NCI-H1417 treated with DMSO at 0.1 percent for 48 hours (cell line): ENCODE measurements at regions not wholly inside any gene's neighbourhood (a gene's known extent, or its start where the extent isn't known, plus 50 kb on each side); places are given as distances from the start of the nearest gene placed in this dataset.

Experiments used
- DNase-seq: peaks from one replicate; lab custom pipeline; 2025; lab: John Stamatoyannopoulos, UW

DNA sequence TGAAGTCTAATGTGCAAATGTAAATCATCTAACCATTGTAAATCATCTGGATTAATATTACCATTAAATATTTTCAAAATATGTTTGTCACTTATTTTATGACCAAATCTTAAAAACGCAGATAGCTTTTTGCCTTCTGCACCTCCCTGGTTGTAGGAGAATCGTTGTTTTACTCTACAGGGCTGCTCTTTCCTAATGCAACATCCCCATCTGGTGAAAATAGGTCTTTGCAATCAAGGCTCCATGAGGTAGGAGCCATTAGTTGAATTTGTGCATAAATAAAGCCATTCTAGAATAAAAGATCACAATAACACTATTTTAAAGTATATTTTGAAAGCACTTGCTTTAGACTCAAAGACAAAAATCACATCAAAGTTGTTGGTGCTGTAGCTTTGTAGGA lies 535.6 kb upstream of the AGTR1 start:
- DNase-seq, result no peak

- DNase-seq, result no peak
These were observed 529.4 kb upstream of the AGTR1 start for GRCh38 chr3:148168347-148168746.

- no peak for DNase-seq
These were observed 523.9 kb upstream of the AGTR1 start for GRCh38 chr3:148173851-148174250.

DNA sequence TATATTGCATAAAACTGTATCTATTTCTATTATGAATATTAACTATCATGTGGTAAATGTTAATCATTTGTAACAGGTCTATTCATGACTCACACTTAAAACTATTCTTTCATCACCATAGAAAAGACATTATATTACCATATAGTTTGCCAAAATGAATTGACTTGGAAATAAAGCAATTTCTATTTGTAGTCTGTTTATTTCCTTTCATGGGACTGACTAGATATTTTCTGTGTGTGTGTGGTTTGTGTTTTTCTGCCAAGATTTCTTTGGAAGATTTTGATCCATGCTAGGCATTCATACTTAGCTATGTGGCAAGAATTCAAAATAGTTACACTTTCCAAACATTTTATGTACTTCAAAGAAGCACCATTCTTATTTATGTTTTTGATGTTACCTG lies 522.5 kb upstream of the AGTR1 start:
- no peak for DNase-seq

DNA sequence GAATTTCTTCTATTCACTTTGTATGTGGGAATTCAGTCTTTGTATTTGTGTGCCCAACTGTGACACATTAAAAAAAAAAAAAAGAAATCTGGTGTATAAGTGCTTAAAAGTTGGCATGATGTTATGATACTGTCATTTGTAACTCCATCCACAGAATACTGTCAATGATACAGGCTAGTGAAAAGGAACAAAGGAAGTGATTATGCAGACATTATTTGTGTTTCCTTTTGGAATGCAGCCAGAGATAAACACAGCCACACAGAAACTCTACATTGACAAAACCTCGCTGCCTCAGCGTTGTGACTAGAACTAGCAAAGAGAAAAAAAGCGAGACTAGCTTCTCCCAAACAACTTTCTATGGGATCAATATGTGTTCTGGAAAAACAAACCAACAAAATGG lies 519.2 kb upstream of the AGTR1 start:
- peak; percentile 21 for DNase-seq

DNA sequence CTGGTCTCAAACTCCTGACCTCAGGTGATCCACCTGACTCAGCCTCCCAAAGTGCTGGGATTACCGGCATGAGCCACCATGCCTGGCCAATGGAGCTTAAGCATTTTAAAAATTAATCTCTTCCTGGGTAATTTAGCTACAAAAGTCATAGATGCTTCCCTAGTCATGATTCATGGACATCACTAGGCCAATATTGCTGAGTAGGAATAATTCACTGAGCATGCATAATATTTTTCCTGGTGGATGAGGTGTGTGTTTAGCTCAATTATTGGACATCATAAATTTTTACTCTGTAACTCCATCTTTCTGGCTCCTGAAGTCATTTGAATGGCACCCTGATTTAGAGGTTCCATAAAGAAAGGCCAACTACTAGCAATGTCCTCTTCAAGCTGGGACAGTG lies 512.9 kb upstream of the AGTR1 start:
- DNase-seq, result no peak

DNA sequence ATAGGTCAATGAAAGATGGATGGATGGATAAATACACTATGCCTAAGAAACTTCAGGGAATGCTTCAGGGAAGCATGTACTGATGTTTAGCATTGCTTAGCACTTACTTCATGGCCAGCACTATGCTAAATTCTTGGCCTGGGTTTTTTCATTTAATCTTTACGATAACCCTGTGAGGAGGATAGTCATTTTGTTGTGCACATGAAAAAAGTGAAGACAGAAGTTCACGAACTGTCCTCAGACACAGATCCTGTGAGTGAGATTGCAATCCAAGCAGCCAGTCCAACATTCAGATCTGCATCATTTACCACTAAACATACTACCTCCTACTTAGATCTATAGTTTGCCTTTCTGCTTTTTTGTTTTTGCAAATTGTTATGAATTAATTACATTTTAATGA lies 510.8 kb upstream of the AGTR1 start:
- DNase-seq, result no peak

GRCh38 chr3:148187296-148187695 lies 510.4 kb upstream of the AGTR1 start:
- no peak for DNase-seq

- no peak for DNase-seq
These were observed 507.2 kb upstream of the AGTR1 start for GRCh38 chr3:148190441-148190990.

DNA sequence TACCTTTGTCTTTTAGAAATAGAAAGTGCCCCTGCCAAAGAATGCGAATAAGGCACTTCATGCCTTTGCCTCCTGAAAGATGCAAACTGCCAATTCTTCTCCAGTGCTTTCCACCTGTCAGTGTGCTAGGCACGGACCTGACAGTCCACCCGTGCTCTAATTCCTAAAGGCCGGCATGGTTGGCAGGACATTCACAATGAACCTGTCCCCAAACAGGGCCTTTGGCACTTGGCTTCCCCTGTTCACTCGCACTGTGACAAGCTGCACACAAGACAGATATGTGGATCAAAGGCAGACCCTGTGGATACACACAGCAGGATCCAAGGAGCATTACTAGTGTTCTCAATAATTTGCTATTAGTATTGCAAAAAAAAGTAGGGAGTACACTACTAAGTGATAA lies 505.7 kb upstream of the AGTR1 start:
- no peak for DNase-seq

DNA sequence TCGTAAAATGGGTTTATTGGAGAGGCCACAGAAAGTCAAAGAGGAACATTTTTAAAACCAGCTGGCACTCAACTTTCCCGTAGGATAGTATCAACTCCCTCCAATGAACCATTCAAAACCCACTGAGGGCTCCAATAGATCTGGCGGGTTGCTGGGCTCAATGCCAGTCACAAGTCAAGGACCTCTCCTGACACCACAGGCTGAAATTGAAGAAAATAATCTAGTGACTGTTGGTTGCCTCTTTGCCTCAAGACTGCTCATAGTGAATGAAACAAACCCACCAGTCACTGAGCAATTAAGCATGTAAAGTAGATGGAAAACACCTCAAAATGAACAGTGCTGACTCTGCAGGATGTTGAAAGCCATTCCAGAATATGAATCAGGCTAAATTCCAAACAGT lies 500.6 kb upstream of the AGTR1 start:
- no peak for DNase-seq

- DNase-seq, result no peak
These were observed 495.3 kb upstream of the AGTR1 start for GRCh38 chr3:148202386-148202785.

- no peak for DNase-seq
These were observed 494.2 kb upstream of the AGTR1 start for GRCh38 chr3:148203297-148204010.

DNA sequence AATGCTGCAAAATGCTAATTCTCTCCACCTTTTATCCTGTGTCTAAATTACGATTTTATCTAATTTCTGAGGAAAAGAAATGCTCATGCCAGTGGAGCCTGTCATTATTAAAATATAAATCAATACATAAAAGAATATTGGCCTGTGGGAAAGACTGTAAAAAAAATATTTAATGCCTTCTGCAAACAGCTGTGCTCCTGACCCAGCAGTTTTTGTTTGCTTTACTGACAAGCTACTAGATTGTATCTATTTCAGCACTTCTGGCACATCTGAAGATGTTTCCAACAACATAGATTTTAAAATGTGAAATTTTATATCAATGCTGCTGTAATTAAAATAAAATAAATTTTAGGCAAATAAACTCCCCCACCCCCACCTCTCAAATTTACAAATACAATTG lies 493.6 kb upstream of the AGTR1 start:
- DNase-seq, result no peak

DNA sequence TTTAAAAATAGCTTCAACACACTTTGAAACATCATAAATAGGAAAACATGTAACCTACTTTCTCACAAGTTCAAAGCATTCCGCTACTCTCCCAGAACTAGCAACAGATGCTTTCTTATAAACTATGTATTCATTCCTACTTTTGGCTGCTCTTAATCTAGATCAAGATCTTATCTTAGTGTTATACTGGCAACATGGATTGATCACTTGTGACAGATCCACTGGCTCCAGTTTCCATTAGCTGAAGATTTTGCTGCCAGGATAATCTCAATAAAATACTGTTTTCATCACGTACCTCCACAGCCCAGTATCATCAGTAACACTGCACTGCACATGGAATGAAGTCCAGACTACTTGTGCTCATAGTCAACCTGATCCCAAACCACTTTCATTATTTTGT lies 491.7 kb upstream of the AGTR1 start:
- DNase-seq, result no peak

DNA sequence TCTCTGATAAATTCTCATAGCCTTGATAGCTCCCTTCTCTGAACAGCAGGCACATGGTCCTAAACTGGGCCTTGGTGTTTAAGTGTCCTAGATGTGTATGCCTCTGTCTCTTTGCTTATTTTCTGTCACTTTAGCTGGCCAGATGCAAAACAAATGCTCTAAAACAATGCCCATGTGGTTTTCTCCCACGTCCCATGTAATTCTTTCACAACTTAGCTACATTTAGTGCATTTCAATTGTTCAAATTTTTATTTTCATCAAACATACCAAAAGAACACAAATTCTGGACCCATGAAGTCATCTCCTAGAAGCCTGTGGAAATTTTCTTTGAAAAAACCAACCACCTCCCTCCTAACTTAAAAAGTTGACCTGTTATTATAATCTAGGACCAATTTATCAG lies 491.3 kb upstream of the AGTR1 start:
- DNase-seq, result no peak

DNA sequence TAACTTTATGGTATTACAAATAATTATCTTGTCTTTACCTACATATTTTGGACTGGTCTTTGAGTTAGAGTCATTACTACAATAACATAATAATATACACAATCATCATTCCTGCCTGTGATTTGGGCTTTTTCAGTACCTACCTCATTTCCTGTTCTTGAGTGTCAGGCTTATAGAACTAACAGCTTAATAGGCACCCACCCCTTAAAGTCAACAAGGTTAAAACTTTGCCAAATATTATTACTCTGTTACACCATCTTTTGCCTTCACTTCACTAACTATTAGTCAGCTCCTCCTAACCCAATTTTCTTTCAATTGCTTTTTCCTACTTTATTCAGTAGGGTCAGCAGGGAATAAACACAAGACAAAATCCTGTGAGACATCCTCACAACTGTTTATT lies 488.7 kb upstream of the AGTR1 start:
- no peak for DNase-seq

DNA sequence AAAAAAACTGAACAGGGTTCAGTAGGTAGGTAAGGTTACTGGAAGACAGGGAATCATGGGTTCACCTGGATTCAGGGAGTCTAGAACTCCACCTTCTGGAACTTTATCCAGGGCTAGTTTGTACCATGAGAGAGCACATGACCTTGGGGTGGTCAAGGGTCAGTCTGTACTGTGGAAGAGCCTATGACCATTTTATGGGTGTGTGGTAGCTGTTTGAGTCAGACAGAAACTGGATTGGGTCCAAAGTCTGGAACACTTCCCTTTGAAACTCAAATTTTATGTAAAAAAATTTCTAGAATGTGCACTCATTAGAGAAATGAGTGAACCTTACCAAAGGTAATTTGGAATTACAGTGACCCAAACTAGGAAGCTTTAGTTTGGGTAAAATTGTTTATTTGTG lies 486.0 kb upstream of the AGTR1 start:
- DNase-seq, result no peak

GRCh38 chr3:148214705-148215104 lies 483.0 kb upstream of the AGTR1 start:
- DNase-seq, result no peak

- no peak for DNase-seq
These were observed 480.4 kb upstream of the AGTR1 start for GRCh38 chr3:148217317-148217716.

- DNase-seq, result no peak
These were observed 479.5 kb upstream of the AGTR1 start for GRCh38 chr3:148218222-148218621.

DNA sequence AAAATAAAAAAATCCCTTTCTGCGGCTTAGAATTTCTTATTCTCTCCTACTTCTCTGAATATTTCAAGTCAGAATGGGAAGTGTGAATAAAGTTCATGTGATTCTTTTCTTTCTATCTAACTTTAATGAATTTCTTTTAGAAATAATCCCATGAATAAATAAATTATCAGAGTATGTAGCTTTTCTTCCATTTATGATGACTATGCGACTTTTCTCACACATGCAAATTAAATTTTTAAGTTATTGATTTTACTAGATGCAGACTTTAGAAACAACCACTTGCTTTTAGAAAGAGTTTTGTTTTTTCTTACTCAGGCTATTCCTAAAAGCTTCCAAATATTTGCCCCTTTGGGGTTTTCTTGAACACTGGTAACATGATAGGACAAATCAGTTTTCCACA lies 477.7 kb upstream of the AGTR1 start:
- no peak for DNase-seq

- no peak for DNase-seq
These were observed 476.4 kb upstream of the AGTR1 start for GRCh38 chr3:148221303-148221702.

- DNase-seq, result no peak
These were observed 474.4 kb upstream of the AGTR1 start for GRCh38 chr3:148223266-148223665.
